NCI-H446 treated with DMSO at 0.1 percent for 48 hours (cell line): ENCODE measurements at regions not wholly inside any gene's neighbourhood (a gene's known extent, or its start where the extent isn't known, plus 50 kb on each side); places are given as distances from the start of the nearest gene placed in this dataset.
"Not testable (repeated sequence)": the region's sequence is repeated elsewhere in the genome, so short reads cannot be mapped to it uniquely, and the experiment has no call there.

Source experiments
- DNase-seq: peaks from one replicate; lab custom pipeline; 2025; lab: John Stamatoyannopoulos, UW

DNA sequence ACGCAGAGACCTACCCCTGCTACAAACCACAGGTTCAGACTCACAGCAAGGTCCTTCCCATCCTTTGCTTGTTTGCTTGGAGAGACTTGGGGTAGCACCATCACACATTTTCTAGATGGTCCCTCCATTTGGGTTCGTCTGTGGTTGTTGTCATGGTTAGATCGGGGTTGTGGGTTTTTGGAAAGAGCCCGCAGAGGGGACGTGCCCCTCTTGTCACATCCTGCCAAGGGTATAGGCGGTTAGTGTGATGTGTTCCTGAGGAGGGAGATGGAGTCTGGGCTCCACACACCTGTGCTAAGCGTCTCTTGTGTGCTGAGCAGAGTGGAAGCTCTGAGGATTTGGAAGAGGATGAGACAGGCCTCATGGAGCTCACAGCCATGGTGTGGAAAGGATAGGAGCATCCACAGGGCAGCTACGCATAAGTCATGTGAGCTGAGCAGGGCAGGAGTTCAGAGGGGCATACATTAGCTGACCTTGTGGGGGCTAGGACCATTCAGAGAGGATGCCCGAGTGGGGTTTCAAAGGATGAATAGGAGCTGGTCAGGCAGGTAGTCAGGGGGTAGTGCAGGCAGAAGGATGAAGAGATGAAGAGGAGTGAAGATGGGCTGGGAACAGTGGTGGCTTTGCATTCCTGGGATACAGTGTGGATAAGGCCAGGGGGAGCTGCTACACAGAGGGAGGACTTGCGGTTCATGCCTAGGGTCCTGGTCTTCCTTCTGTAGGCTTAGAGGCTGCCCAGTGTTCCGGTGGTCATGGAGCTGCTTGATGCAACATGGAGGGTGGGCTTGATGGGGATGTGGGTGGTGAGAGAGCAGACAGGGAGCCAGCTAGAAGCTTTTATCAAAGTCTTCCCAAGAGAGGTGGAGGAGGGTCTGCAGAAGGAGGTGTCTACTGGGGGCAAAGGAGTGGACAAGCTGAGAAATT lies 62.9 kb downstream of the ACKR3 start:
- no peak for DNase-seq

DNA sequence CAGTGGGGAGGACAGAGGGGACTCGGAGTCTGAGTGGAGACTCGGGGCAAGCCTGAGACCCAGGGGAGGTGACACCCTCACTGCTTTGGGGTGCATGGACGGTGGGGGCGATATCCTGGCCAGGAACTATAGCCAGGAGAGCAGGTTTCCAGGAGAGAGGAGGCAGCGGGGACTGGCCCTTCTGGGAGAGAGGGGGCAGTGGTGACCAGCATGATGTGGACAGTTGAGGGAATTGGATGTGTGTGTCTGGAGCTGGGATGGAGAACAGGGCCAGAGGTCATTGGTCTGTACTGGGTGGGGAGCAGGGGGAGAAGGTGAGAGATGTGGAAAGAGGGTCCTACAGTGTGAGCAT lies 63.6 kb downstream of the ACKR3 start:
- DNase-seq = no peak

DNA sequence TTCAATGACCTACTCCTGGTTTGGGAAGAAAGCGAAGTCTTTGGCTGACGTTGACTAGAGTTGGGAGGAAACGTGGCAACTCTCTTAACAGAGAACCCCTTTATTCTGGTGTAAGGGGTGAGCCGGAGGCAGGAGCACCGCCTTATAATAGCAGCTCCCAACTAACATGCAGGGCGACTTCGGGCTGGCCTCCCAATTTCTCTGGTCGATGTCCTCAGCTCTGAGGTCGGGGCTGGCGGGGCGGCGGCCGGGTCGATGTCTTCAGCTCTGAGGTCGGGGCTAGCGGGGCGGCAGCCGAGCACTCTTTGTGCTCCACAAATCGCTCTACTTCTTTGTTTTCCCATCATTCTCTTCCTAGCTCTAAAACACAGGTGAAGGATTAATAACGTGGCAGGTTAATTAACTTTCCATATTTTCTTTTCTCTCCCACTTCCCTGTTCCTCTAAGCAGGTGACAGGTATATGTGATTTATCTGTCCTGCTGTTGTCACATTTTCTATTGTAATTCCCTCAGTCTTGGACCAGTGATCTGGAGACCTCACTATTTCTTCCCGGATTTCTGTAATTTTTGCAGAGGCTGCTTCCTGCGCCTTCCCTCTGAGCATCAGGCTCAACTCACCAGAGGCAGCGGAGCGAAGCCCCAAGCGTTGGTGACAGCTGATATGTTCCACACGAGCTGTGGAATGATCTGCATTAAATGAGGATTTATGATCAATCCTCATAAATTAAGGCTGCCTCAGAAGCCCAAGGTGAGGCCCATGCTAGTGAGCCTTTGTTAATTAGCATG lies 64.3 kb downstream of the ACKR3 start:
- no peak for DNase-seq

DNA sequence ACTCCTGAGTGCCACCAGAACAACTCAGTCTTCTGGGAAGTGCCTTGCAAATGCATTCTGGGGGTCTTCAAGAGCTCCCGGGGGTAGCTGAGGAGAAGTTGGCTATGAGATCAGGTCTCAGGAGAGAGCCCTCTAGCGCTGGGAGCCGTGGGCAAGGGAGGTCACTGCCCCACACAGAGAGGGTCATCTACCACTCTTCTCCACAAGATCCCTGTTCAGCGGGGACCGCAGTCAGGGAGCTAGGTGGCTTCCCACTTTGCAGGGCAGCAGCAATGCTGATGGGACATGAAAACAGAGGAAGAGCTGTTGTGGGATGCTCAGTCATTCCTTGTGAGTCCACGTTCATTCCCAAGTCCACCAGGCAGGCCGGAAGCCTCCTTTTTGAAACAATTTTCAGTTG lies 66.6 kb downstream of the ACKR3 start:
- no peak for DNase-seq

DNA sequence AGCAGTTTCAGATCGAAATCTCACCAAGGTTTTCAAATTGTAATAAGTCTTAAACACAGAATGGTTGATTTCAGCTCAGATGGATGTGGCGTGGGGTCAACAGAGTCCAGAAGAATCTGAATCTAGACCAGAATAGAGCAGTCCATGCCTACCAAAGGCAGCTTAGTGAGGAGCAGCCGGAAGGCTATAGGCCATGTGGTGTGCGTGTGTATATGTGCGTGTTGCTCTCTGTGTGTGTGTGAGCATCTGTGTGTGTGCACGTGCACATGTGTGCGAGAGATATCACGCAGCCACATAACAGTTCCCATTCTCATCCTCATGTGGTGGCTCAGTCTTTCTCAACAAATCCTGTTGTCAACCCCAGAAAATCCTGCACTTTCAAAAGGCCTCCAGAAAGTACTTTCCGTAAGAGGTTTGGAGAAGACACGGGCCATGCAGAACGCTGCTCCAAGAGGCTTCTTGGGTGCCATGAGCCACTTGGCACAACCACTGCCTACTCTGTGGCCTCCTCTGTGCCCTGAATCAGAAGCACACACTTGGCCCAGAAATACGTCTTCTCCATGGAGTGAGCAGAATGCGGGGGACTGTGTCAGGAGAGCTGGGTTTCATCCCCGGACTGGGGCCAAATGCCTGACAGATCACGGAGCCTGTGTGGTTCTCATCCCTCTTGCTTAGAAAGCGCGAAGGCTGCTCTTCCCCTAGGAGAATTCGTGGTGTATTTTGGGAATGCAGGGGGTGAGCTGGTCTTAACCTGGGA lies 67.3 kb downstream of the ACKR3 start:
- DNase-seq = no peak

DNA sequence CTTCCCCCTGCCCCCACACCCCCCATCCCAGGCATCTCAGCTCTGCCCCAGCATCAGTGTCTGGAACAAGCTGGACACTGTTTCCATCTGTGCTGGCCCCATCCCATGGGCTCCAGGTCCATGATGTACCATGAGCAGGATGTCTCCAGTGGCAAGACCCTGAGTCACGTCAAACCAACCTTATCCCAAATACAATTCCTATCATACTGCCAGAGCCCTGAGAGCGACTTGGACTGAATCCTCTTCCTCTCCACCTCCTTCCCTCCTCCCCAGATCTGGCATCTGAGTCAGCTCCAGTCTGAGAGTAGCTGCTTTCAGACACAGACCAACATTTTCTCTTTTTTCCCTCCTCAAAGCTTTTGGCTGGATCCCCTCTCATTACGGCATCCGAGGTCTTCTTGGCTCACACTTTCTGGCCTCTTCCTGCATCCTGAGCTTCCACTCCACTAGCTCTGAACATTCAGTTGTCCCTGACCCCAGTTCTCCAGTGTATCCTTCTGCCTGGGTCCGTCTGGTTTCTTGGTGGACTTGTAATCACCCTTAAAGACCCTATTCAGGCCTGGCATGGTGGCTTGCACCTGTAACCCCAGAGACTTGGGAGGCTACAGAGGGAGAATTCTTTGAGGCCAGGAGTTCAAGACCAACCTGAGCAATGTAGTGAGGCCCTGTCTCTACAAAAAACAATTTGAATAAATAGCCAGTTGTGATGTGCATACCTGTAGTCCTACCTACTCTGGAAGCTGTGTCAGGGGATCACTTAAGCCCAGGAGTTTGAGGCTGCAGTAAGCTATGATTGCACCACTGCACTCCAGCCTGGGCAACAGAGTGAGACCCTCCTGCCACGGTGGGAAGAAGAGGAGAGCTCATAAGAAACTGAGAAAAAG lies 68.3 kb downstream of the ACKR3 start:
- no peak for DNase-seq

DNA sequence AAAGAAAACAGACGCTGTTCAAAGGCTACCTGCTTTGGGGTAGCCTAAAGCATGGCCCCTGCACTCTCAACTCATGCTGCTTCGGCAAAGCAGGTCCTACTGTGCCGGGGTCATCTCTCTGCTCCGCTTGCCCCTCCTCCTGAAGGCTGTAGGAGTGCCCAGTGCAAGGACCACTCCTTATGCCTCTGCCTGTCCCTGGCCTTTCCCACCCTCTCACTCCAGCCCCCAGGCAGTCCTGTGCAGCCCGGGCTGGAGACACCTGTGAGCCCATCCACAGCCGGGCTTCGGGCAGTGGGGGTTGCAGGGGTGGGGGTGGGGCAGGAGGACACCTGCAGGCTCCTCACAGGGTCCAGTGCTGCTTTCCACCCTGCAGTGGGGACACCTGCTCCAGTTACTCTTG lies 69.1 kb downstream of the ACKR3 start:
- no peak for DNase-seq

DNA sequence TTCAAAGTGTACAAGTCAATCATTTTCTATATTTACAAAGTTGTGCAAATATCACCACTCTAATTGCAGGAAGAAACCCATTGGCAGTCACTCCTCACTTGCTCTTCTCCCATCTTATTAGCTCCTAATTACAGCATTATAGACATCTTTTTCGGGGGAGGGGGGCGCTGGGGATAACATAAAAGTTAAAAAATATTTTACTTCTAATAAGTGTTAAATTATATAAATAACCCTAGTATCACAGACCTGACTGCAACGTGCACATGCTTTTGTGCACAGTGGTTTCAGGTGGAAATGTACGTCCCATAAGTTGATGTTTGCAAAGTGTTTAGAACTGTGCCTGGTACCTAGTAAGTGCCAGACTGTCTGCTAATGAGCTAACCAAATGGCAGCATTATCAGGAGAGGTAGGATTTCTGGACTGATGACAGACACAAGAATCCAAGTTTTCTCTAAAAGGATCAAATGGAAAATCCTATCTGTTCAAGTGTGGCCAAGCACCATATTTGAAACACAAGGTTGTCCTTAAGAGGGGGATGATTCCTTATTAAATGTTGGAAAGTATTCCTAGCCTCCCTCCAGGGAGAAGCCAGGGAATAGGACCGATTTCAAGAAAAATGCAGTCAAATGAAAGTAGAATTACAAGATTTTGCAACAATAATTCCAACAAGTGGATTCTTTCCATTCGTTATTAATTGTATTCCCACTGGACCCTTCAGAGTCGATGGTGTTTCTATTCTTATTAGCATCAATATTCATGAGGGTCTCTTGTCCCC lies 70.0 kb downstream of the ACKR3 start:
- DNase-seq = peak; percentile 47

DNA sequence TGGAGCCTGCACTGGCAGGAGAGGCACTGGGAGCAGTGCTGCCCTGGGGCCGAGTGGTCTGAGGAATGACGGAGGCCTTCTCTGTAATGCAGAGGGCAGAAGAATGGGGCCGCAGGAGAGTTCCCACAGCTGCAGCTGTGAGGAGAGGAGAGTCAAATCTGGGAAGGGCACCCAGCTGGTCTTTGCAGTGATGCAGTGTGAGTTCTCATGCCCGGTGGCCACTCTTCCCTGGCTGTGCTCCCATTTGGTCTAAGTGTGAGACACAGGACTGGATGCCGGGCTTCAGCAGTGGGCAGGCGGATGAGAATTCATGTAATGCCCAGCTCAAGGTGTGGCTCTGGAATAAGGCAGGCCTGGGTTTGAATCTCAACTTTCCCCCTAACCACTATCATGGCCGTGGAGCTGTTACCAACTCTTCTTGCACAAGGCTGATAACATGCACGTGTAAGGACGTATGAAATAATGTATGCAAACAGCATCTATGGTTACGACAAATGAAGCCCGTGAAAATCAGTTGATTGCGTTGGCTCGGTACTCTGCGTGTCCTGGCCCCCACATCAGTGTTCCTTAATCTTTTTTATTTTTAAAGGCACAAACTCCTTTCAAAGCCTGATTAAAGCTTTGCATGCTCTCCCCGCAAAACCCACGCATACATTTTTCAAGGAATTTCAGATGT lies 71.6 kb downstream of the ACKR3 start:
- no peak for DNase-seq

DNA sequence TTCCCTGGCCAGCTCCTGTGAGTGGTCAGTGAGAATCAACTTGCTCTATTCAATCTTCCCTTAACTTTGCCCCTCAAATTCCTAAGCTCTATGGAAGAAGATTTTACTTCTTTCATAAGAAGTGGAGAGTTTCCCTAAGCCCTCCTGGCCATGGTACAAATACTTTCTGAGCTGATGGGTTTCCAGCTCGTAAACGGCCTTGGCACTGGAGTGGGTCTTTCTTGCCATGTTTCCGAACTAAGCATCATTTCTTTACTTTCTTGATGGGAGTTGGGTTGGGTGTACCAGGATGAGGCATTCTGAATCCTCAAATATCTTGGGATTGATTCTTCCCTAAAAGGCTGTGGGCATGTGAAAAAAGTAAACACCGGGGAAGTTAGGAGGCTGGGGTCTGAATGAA lies 72.5 kb downstream of the ACKR3 start:
- no peak for DNase-seq

DNA sequence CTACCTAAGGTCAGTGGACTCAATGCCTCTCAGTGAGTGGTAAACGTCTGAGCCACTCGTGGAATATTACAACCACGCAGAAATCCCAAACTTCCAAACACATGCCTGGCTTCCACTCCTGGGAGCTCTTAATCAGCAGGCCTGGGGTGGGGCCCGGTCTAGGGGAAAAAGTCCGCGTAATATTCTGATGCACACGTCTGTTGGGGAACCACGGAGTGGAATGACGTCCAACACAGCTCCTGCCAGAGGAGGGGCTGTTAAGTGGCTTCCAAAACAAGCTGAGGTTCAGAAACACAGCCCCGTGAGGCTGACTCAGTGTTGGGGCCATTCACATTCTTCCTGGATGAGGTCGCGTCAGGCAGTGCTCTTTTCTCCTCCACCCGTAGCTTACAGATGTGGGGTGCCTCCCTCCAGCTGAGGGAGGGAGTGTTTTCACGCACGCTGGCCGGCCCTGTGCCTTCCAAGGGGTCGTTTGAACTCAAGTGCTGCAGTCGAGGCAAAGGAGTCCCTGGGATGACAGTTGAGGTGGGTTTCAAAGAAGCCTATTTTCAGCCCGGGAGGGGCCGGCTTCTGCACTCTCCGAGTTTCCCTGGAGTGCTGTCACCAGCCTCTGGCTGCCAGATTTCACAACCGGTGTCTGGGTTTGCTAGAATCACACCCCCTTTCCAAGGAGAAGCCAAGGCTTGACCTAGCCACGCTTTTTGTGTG lies 73.1 kb downstream of the ACKR3 start:
- DNase-seq = no peak

DNA sequence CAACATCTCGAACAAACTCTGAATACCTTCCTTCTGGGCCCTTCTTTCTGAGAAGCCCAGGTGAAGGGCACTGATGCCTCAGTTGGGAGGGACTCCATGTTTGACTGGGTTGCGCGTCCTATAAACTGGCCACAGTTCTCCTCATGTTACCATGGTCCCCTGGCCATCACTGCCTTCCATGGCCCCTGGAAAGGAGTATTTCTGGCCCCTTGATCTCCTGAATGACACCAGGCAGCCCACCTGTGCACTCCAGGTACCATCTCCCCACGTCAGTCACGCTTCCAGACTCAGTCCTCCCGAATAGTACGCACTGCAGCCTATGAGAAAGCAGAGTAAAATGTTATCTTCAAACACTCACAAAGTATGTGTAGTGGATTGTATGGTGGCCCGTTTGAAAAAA lies 73.9 kb downstream of the ACKR3 start:
- DNase-seq = no peak

DNA sequence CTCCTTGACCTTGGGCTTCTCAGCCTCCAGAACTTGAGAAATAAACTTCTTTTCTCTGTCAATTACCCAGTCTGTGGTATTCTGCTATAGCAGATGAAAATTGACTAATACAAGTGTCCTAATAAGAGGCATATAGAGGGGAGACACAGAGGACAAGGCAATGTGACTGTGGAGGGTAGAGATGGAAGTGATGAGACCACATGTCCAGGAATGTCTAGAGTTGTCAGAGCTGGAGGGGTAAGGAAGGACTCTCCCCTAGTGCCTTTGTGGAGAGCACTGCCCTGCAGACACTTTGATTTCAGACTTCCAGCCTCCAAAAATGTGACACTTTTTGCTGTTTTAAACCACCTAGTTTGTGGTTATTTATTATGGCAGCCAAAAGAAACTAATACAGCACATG lies 74.4 kb downstream of the ACKR3 start:
- DNase-seq = no peak

DNA sequence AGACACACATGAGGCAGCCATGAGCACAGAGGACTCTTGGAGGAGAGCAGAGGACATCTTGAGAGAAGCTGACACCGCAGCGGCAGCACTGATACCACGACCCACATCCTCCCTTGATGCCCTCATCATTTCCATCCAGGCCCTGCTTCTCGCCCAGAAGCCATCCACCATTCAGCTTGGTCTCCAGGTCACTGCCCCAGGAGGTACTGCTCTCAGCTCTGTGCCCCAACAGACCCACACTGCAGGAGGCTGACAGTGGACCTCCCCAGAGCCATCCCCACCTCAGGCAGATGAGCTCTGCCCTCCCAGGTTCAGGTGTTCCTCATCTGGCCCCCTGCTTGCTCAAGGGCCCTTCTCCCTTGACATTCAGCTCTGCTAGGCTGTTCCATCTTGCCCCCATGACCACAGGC lies 74.9 kb downstream of the ACKR3 start:
- no peak for DNase-seq

DNA sequence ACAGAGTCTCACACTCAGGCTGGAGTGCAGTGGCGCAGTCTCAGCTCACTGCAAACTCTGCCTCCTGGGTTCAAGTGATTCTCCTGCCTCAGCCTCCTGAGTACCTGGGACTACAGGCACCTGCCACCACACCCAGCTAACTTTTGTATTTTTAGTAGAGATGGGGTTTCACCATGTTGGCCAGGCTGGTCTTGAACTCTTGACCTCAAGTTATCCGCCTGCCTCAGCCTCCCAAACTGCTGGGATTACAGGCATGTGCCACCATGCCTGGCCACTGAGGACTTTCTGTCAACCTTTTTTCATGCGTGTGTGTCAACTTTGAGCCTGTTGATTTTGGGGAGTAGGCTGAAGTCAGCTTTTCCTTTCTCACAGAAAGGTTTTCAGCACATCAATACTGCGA lies 75.5 kb downstream of the ACKR3 start:
- not testable (repeated sequence) for DNase-seq

DNA sequence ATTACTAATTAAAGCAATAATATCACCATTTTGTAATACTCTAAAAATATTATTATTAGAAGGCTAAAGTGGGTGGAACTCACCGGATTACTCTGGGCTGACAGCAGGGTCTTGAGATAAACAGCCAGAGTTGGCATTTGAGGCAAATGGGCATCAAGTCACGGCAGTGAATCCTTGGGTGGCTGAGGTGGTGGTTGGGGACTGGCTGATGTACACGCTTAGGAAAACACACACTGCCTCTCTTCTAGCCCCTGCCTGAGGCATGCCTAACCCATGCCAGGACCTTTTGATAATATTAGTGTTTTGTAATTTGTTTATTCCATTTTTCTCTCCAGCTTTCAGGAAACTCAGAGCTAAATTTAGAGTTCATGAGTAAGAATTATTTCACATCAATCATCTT lies 76.8 kb downstream of the ACKR3 start:
- DNase-seq = no peak

DNA sequence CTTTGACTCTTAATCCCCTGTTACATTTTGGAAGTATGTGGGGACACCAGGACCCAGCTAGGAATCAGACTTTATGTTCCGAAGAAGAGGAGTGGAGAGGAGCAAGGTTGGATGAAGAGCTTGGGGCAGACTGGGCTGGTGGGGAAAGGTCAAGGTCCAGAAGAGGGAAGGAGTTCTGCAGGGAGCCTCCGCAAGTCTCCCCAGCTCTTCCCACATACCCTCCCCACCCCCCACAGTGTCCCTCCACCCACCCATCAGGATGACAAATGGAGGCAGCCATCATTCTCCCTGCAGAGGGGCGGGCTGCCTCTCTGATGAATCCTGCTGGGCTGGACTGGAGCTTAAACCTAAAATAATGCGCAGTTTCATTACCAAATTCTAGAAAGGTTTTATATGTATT lies 77.2 kb downstream of the ACKR3 start:
- DNase-seq = no peak

DNA sequence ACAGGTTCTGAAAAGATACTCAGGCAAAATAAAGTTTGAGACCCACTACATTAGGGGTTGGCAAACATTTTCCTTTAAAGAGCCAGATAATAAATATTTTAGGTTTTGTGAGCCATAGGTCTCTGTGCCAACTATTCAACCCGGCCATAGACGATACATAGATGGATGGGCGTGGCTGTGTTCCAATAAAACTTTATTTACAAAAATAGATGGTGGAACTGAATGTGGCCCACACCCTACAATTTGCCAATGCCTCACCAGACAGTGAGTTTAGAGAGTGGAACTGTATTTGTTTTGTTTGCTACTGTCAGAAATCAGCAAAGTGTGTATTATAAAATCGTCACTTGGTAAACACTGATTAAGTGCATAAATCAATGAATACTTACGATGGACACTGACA lies 78.0 kb downstream of the ACKR3 start:
- DNase-seq = peak; percentile 16

DNA sequence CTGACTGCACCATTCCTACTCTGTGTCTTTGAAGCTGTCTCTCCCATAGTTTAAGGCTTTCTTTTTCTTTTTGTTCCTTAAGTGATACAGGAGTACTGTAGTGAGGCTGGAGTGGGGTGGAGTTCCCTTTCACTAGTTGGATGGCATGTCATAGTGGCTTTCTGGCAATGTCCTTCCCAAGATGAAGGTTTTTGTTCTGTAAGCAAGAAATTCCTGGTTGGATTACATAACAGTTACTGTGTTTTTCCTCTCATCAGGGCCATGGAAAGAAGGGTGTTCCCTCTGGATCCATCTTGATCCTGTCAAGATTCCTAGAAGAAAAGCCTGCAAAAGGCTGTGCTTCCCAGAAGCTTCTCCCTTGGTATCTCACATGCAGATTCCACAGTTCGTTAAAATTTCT lies 84.2 kb downstream of the ACKR3 start:
- DNase-seq = no peak

DNA sequence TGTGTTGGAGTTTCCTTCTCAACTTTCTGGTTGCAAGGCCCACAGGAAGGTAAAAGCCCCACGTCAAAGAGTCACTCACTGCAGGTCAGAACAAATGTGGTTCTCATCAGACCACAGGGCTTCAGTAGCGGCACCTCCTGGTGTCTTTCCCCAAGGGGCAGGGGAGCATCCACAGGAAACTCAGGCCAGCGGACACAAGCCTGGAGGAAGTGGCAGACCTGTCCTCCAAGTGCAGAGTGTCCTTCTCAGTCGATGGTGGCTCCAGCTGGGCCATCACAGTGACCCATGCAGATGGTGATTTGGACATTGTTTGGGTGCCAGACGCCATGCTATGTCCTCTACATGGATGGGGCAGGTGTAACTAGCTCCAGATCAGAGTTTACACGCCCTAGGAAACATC lies 84.9 kb downstream of the ACKR3 start:
- DNase-seq = no peak
